ENCODE measurements at regions not wholly inside any gene's neighbourhood (a gene's known extent, or its start where the extent isn't known, plus 50 kb on each side); places are given as distances from the start of the nearest gene placed in this dataset.

- TF ChIP-seq CTCF (IDR thresholded peaks at IDR 0.05; ENCODE audit: insufficient read depth, low read length), result no peak
- no peak for TF ChIP-seq POLR2AphosphoS5 (IDR thresholded peaks at IDR 0.05; ENCODE audit: low read depth)
These were observed 251.7 kb upstream of the GNPDA2 start for GRCh38 chr4:44978020-44978419.
